ENCODE measurements at regions not wholly inside any gene's neighbourhood (a gene's known extent, or its start where the extent isn't known, plus 50 kb on each side); places are given as distances from the start of the nearest gene placed in this dataset.
"Not testable (repeated sequence)": the region's sequence is repeated elsewhere in the genome, so short reads cannot be mapped to it uniquely, and the experiment has no call there.

GRCh38 chr14:48628870-48629269 lies 953.5 kb upstream of the MDGA2 start:
- no peak for DNase-seq (ENCODE audit: low read depth, low spot score)
- Mint-ChIP-seq H3K36me3 (ENCODE audit: low read depth) (no peaks in the 10 kb centered on the region), H3K27ac (ENCODE audit: unreplicated experiment) (no peak overlapping the region)

GRCh38 chr14:48622980-48623379 lies 947.6 kb upstream of the MDGA2 start:
- no peaks in the 10 kb centered on the region for H3K9me3 Mint-ChIP-seq
- no peaks in the 10 kb centered on the region for H3K27me3 Mint-ChIP-seq (ENCODE audit: low read depth)
- no peak for DNase-seq (ENCODE audit: low read depth, low spot score)
- no peaks in the 10 kb centered on the region for H3K4me1 Mint-ChIP-seq
- no peak overlapping the region for H3K4me3 Mint-ChIP-seq
- no peak overlapping the region for H3K27ac Mint-ChIP-seq (ENCODE audit: unreplicated experiment)
- no peaks in the 10 kb centered on the region for H3K36me3 Mint-ChIP-seq (ENCODE audit: low read depth)
- no peak for TF ChIP-seq CTCF (conservative IDR thresholded peaks at IDR 0.05)

More at GRCh38 chr14:48628870-48629269, 953.5 kb upstream of the MDGA2 start:
- Mint-ChIP-seq H3K4me3 (no peak overlapping the region), H3K9me3 (peaks cover 3% of the 10 kb centered on the region), H3K27me3 (ENCODE audit: low read depth) (no peaks in the 10 kb centered on the region), H3K4me1 (no peaks in the 10 kb centered on the region)
- TF ChIP-seq CTCF (conservative IDR thresholded peaks at IDR 0.05): no peak

- Mint-ChIP-seq H3K27ac (ENCODE audit: unreplicated experiment) (no peak overlapping the region), H3K4me1 (peaks cover 4% of the 10 kb centered on the region), H3K27me3 (ENCODE audit: low read depth) (no peaks in the 10 kb centered on the region), H3K36me3 (ENCODE audit: low read depth) (no peaks in the 10 kb centered on the region), H3K9me3 (peaks cover 2% of the 10 kb centered on the region), H3K4me3 (no peak overlapping the region)
- no peak for TF ChIP-seq CTCF (conservative IDR thresholded peaks at IDR 0.05)
- no peak for DNase-seq (ENCODE audit: low read depth, low spot score)
These were observed 942.7 kb upstream of the MDGA2 start for GRCh38 chr14:48618057-48618456.

GRCh38 chr14:48616931-48617330 lies 941.5 kb upstream of the MDGA2 start:
- DNase-seq (ENCODE audit: low read depth, low spot score): no peak
- Mint-ChIP-seq H3K4me1 (peaks cover 4% of the 10 kb centered on the region), H3K27ac (ENCODE audit: unreplicated experiment) (no peak overlapping the region), H3K36me3 (ENCODE audit: low read depth) (no peaks in the 10 kb centered on the region), H3K9me3 (peaks cover 4% of the 10 kb centered on the region), H3K27me3 (ENCODE audit: low read depth) (no peaks in the 10 kb centered on the region), H3K4me3 (no peak overlapping the region)
- TF ChIP-seq CTCF (conservative IDR thresholded peaks at IDR 0.05): no peak

GRCh38 chr14:48615618-48616017 lies 940.2 kb upstream of the MDGA2 start:
- no peak overlapping the region for H3K27ac Mint-ChIP-seq (ENCODE audit: unreplicated experiment)
- DNase-seq (ENCODE audit: low read depth, low spot score): no peak
- TF ChIP-seq CTCF (conservative IDR thresholded peaks at IDR 0.05): no peak
- no peaks in the 10 kb centered on the region for H3K36me3 Mint-ChIP-seq (ENCODE audit: low read depth)
- peaks cover 6% of the 10 kb centered on the region for H3K9me3 Mint-ChIP-seq
- no peaks in the 10 kb centered on the region for H3K27me3 Mint-ChIP-seq (ENCODE audit: low read depth)
- H3K4me1 Mint-ChIP-seq: peaks cover 4% of the 10 kb centered on the region
- no peak overlapping the region for H3K4me3 Mint-ChIP-seq

GRCh38 chr14:48614003-48614402 lies 938.6 kb upstream of the MDGA2 start:
- no peak for TF ChIP-seq CTCF (conservative IDR thresholded peaks at IDR 0.05)
- peaks cover 8% of the 10 kb centered on the region for H3K9me3 Mint-ChIP-seq
- peaks cover under 1% of the 10 kb centered on the region for H3K36me3 Mint-ChIP-seq (ENCODE audit: low read depth)
- no peaks in the 10 kb centered on the region for H3K27me3 Mint-ChIP-seq (ENCODE audit: low read depth)
- peaks cover 4% of the 10 kb centered on the region for H3K4me1 Mint-ChIP-seq
- H3K4me3 Mint-ChIP-seq: no peak overlapping the region
- no peak overlapping the region for H3K27ac Mint-ChIP-seq (ENCODE audit: unreplicated experiment)
- DNase-seq (ENCODE audit: low read depth, low spot score): no peak

- DNase-seq (ENCODE audit: low read depth, low spot score); H3K9me3 Mint-ChIP-seq; H3K27ac Mint-ChIP-seq (ENCODE audit: unreplicated experiment); H3K4me1 Mint-ChIP-seq; H3K4me3 Mint-ChIP-seq; H3K36me3 Mint-ChIP-seq (ENCODE audit: low read depth); H3K27me3 Mint-ChIP-seq (ENCODE audit: low read depth): not testable (repeated sequence)
These were observed 931.6 kb upstream of the MDGA2 start for GRCh38 chr14:48606960-48607359.
